22Rv1 (cell line): ENCODE measurements at regions not wholly inside any gene's neighbourhood (a gene's known extent, or its start where the extent isn't known, plus 50 kb on each side); places are given as distances from the start of the nearest gene placed in this dataset.

Source experiments
- H3K27ac ChIP-seq: fragments of 450-650 bp; 2 replicates; pipeline ENCODE4 v1.5.1; 2017
- CTCF ChIP-seq: fragments of 450-650 bp; IDR thresholded peaks from 2 replicates; pipeline ENCODE4 v1.5.1; 2017; ENCODE audit warnings: mild to moderate bottlenecking
- ZFX ChIP-seq: fragments of 450-650 bp; IDR thresholded peaks from 2 replicates; pipeline ENCODE4 v1.6.1; 2017; ENCODE audit warnings: antibody characterized with exemption, borderline replicate concordance

- H3K27ac ChIP-seq, result no peak overlapping the region
- no peak for TF ChIP-seq CTCF
- no peak for TF ChIP-seq ZFX
These were observed 196.6 kb upstream of the GALNT17 start for GRCh38 chr7:70935311-70935710.

DNA sequence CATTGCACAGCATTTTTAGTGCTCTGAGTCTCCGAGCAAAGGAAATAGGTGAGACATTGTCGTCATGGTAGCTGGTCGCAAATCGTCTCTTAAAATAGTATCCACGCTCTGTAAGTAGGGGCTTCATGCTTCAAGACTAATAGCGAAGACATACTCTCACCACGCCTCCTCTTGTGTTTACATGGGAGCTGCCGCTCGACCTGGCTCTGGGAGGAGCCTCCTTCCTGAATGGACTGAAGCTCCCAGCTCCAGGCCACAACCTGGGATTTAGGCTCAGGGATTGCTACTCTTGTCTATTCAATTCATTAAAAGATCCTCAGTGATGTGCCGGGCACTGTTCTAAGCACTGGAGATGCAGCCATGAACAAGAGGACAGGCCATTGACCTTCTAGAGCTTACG is 196.1 kb upstream of the GALNT17 start:
- TF ChIP-seq CTCF (no peak), ZFX (no peak)
- H3K27ac ChIP-seq, result no peak overlapping the region

DNA sequence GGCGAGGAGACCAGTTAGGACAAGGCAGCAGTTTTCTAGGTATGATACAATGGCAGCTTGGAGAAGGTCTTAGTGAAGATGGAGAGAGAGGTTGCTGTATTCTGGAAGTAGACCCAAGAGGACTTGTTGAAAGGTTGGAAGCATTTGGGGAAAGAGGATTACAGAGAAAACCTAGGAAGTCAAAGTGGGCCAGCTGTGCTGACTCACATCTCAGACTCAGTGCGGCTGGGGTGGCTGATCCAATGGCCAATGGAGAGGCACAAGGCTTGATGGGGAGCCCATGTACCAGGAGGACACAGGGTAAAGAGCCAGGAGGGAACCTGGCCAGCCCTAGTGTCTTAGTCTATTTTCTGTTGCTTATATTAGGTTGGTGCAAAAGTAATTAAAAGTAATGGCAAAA is 194.5 kb upstream of the GALNT17 start:
- TF ChIP-seq ZFX (no peak), CTCF (no peak)
- no peak overlapping the region for H3K27ac ChIP-seq

DNA sequence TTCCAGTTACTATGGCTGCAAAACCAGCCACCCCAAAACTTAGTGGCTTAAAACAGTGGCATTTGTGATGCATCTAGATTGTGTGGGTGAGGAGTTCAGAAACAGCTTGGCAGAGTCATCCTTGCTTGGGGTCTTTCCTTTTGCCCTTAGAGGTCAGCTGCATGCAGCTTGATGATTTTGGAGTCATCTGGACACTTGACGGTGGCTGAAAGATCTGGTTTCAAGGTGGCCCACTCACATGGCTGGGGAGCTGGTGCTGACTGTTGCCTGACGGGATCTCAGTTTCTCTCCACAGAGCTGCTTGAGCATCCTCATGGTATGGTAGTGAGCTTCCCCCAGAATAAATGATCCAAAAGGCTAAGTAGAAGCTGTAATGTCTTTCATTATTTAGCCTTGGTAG is 191.3 kb upstream of the GALNT17 start:
- no peak overlapping the region for H3K27ac ChIP-seq
- TF ChIP-seq CTCF (no peak), ZFX (no peak)

DNA sequence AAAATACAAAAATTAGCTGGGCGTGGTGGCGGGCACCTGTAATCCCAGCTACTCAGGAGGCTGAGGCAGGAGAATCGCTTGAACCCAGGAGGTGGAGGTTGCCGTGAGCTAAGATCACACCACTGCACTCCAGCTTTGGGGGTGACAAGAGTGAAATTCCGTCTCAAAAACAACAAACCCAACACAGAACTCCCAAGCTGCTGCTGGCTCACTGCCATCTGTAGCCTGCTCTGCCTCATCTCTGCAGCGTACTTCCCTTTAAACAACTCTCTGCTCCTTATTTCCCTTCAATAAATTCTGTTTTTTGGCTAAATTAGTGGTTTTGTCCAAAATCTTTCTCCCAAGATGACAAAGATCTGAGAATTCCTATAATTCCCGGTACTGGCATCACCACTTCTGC is 189.2 kb upstream of the GALNT17 start:
- no peak overlapping the region for H3K27ac ChIP-seq
- TF ChIP-seq ZFX (no peak), CTCF (no peak)

GRCh38 chr7:70944516-70944915 is 187.4 kb upstream of the GALNT17 start:
- no peak for TF ChIP-seq CTCF
- no peak for TF ChIP-seq ZFX
- H3K27ac ChIP-seq, result no peak overlapping the region

GRCh38 chr7:70947181-70947580 is 184.8 kb upstream of the GALNT17 start:
- H3K27ac ChIP-seq, result no peak overlapping the region
- TF ChIP-seq ZFX, result no peak
- TF ChIP-seq CTCF, result no peak
